ENCODE measurements at regions not wholly inside any gene's neighbourhood (a gene's known extent, or its start where the extent isn't known, plus 50 kb on each side); places are given as distances from the start of the nearest gene placed in this dataset.
"Not testable (repeated sequence)": the region's sequence is repeated elsewhere in the genome, so short reads cannot be mapped to it uniquely, and the experiment has no call there.

- no peak for DNase-seq
These were observed 175.3 kb upstream of the TMEM229A start for GRCh38 chr7:124208173-124208572.

GRCh38 chr7:124205526-124205925 lies 172.7 kb upstream of the TMEM229A start:
- DNase-seq: no peak

- no peak for DNase-seq
These were observed 169.7 kb upstream of the TMEM229A start for GRCh38 chr7:124202546-124202945.

GRCh38 chr7:124201768-124202349 lies 169.0 kb upstream of the TMEM229A start:
- DNase-seq: no peak

GRCh38 chr7:124196519-124196918 lies 163.7 kb upstream of the TMEM229A start:
- no peak for DNase-seq

- no peak for DNase-seq
These were observed 160.0 kb upstream of the TMEM229A start for GRCh38 chr7:124192885-124193284.

GRCh38 chr7:124191713-124192112 lies 158.8 kb upstream of the TMEM229A start:
- DNase-seq: no peak

- DNase-seq: no peak
These were observed 158.2 kb upstream of the TMEM229A start for GRCh38 chr7:124191030-124191429.

- DNase-seq: no peak
These were observed 155.7 kb upstream of the TMEM229A start for GRCh38 chr7:124188576-124188975.

GRCh38 chr7:124187962-124188361 lies 155.1 kb upstream of the TMEM229A start:
- no peak for DNase-seq

- DNase-seq: no peak
These were observed 150.8 kb upstream of the TMEM229A start for GRCh38 chr7:124183649-124184048.

GRCh38 chr7:124179641-124180040 lies 146.8 kb upstream of the TMEM229A start:
- DNase-seq: no peak

- DNase-seq: no peak
These were observed 145.0 kb upstream of the TMEM229A start for GRCh38 chr7:124177891-124178290.

- not testable (repeated sequence) for DNase-seq
These were observed 138.9 kb upstream of the TMEM229A start for GRCh38 chr7:124171812-124172211.

GRCh38 chr7:124171068-124171467 lies 138.2 kb upstream of the TMEM229A start:
- peak; percentile 45 for DNase-seq

GRCh38 chr7:124168616-124169015 lies 135.7 kb upstream of the TMEM229A start:
- DNase-seq: no peak

GRCh38 chr7:124162667-124163066 lies 129.8 kb upstream of the TMEM229A start:
- DNase-seq: peak; percentile 20

GRCh38 chr7:124155432-124156022 lies 122.7 kb upstream of the TMEM229A start:
- no peak for DNase-seq

GRCh38 chr7:124152859-124153692 lies 120.2 kb upstream of the TMEM229A start:
- DNase-seq: no peak

GRCh38 chr7:124137664-124138063 lies 104.8 kb upstream of the TMEM229A start:
- DNase-seq: no peak

- no peak for DNase-seq
These were observed 91.3 kb upstream of the TMEM229A start for GRCh38 chr7:124124201-124124600.

GRCh38 chr7:124120911-124121310 lies 88.0 kb upstream of the TMEM229A start:
- no peak for DNase-seq

GRCh38 chr7:124113045-124113444 lies 80.2 kb upstream of the TMEM229A start:
- DNase-seq: no peak

GRCh38 chr7:124106575-124106974 lies 73.7 kb upstream of the TMEM229A start:
- no peak for DNase-seq

All from femur (tissue), 1 donor.